Spleen (tissue), 11 donors: ENCODE measurements at regions not wholly inside any gene's neighbourhood (a gene's known extent, or its start where the extent isn't known, plus 50 kb on each side); places are given as distances from the start of the nearest gene placed in this dataset.

Source experiments
- DNase-seq: peaks from one replicate; pipeline ENCODE4 v3.0.0-alpha.2; 2020
- H3K27ac ChIP-seq, 8 donors: fragments of 200-600 bp; sonication (generic) in 7 of 8; 1 replicate in 4 of 8; 2 replicates in 4 of 8; pipeline versions ENCODE4 v1.5.0 to v1.8.0; 2016 to 2021; ENCODE audit warnings: inconsistent platforms in 4 of 8, mild to moderate bottlenecking in 4 of 8, moderate library complexity in 1 of 8
- H3K27me3 ChIP-seq, 7 donors: fragments of 200-600 bp; sonication (generic) in 6 of 7; replicated peaks in 1 of 7; 1 replicate in 4 of 7; 2 replicates in 3 of 7; pipeline versions ENCODE4 v1.5.0 to v1.8.0; 2016 to 2021; ENCODE audit warnings: inconsistent platforms in 3 of 7, mild to moderate bottlenecking in 1 of 7
- H3K36me3 ChIP-seq, 6 donors: fragments of 200-600 bp; sonication (generic) in 5 of 6; 1 replicate in 4 of 6; 2 replicates in 2 of 6; pipeline versions ENCODE4 v1.5.0 to v1.8.0; 2016 to 2021; ENCODE audit warnings: inconsistent platforms in 2 of 6
- H3K4me1 ChIP-seq, 6 donors: fragments of 200-600 bp; sonication (generic) in 5 of 6; 1 replicate in 3 of 6; 2 replicates in 3 of 6; pipeline versions ENCODE4 v1.5.0 to v1.8.0; 2016 to 2021; ENCODE audit warnings: inconsistent platforms in 3 of 6
- H3K4me3 ChIP-seq, 8 donors: fragments of 200-600 bp; sonication (generic) in 7 of 8; 1 replicate in 4 of 8; 2 replicates in 4 of 8; pipeline versions ENCODE4 v1.5.0 to v1.8.0; 2016 to 2021; ENCODE audit warnings: inconsistent platforms in 4 of 8, mild to moderate bottlenecking in 4 of 8, moderate library complexity in 2 of 8
- H3K9me3 ChIP-seq, 8 donors: fragments of 200-600 bp; sonication (generic) in 7 of 8; 1 replicate in 4 of 8; 2 replicates in 4 of 8; pipeline versions ENCODE4 v1.5.0 to v1.8.0; 2016 to 2021; ENCODE audit warnings: inconsistent platforms in 4 of 8
- CTCF ChIP-seq, 11 experiments: fragments of 200-600 bp in 7 of 11; fragments of 450-650 bp in 4 of 11; sonication (generic) in 4 of 11; IDR thresholded peaks in 8 of 11; conservative IDR thresholded peaks in 3 of 11; 1 replicate in 7 of 11; 2 replicates in 4 of 11; pipeline versions ENCODE4 v1.4.0 to v1.8.0; 2016 to 2021; ENCODE audit warnings: antibody characterized with exemption in 11 of 11, inconsistent platforms in 4 of 11, mild to moderate bottlenecking in 1 of 11
- POLR2A ChIP-seq, 3 donors: fragments of 450-650 bp; IDR thresholded peaks; one replicate each; pipeline ENCODE4 v1.5.1; 2017; ENCODE audit warnings: antibody characterized with exemption in 3 of 3, mild to moderate bottlenecking in 1 of 3
- POLR2AphosphoS5 ChIP-seq, 3 donors: sonication (generic); formaldehyde crosslinking; IDR thresholded peaks; one replicate each; pipeline ENCODE4 v1.5.1; 2017; ENCODE audit warnings: antibody characterized with exemption in 3 of 3
- WGBS, 5 donors: extraction: QIAGEN DNeasy Blood & Tissue Kit in 3 of 5; methylation state at CpG; one replicate each; pipeline versions ENCODE4 v1.1.5 to v1.1.7; 2013 to 2018; 5-methylcytosine and 5-hydroxymethylcytosine counted together
- intact Hi-C: fragments of 100-400 bp; cut with DNase I; formaldehyde crosslinking; loops from one replicate; pipeline ENCODE4 v1.15.0; 2023; ENCODE audit warnings: low total_unique reads
- donor health status: healthy with polysubstance abuse.
- donor health status: DM: no; HTN: no; CAD: no; lungs with moderate emphysema.
- donor health status: DM: no; HTN: no; CAD: no.
- donor health status: Bipolar disorder and iron deficiency.
- donor health status: healthy.
- donor health status: DM: no; HTN: no; CAD: no.
- donor health status: DM: yes; HTN: yes; CAD: no.

- Histone ChIP-seq H3K4me3 (no peak overlapping the region), H3K4me1 (peaks cover 0 to 26% (median 3%) of the 10 kb centered on the region in 6 donors), H3K27me3 (peaks cover 0 to 18% (median 0%) of the 10 kb centered on the region in 7 donors), H3K36me3 (no peaks in the 10 kb centered on the region), H3K27ac (no peak overlapping the region), H3K9me3 (no peaks in the 10 kb centered on the region)
- WGBS, 5 donors: 88 to 94% (median 90%) methylated on average over 1 of the region's 1 CpG
- TF ChIP-seq CTCF (IDR thresholded peaks at IDR 0.05 in 8 of 11, conservative IDR thresholded peaks at IDR 0.05 in 3 of 11): no peak
- no peak for TF ChIP-seq POLR2AphosphoS5 (IDR thresholded peaks at IDR 0.05)
- no peak for TF ChIP-seq POLR2A (IDR thresholded peaks at IDR 0.05)
- DNase-seq: no peak
- intact Hi-C loops: no loop called here
Measured at GRCh38 chr16:48044117-48044516, 111.7 kb downstream of the ABCC12 start.

- TF ChIP-seq POLR2AphosphoS5 (IDR thresholded peaks at IDR 0.05) (no peak), POLR2A (IDR thresholded peaks at IDR 0.05) (no peak), CTCF (IDR thresholded peaks at IDR 0.05 in 8 of 11, conservative IDR thresholded peaks at IDR 0.05 in 3 of 11) (no peak)
- no peak for DNase-seq
- H3K27me3 ChIP-seq: peaks cover 0 to 11% (median 0%) of the 10 kb centered on the region in 7 donors
- peaks cover 0 to 15% (median 3%) of the 10 kb centered on the region in 6 donors for H3K4me1 ChIP-seq
- no peaks in the 10 kb centered on the region for H3K36me3 ChIP-seq
- 54 to 65% (median 62%) methylated on average over 10 of the region's 10 CpGs for WGBS, 5 donors
- no peaks in the 10 kb centered on the region for H3K9me3 ChIP-seq
- no peak overlapping the region for H3K4me3 ChIP-seq
- intact Hi-C loops: no loop called here
- H3K27ac ChIP-seq: peak overlapping the region in 6 of 8 donors; percentile 0 to 58 (median 26)
Measured at GRCh38 chr16:48041981-48042421, 113.8 kb downstream of the ABCC12 start.

GRCh38 chr16:48035142-48035541 lies 120.7 kb downstream of the ABCC12 start:
- intact Hi-C loops: no loop called here
- Histone ChIP-seq H3K9me3 (peaks cover 0 to 7% (median 2%) of the 10 kb centered on the region in 8 donors), H3K4me1 (peaks cover 0 to 2% (median 0%) of the 10 kb centered on the region in 6 donors), H3K27me3 (no peaks in the 10 kb centered on the region), H3K4me3 (no peak overlapping the region), H3K27ac (no peak overlapping the region), H3K36me3 (no peaks in the 10 kb centered on the region)
- 59 to 89% (median 63%) methylated on average over 4 of the region's 4 CpGs for WGBS, 5 donors
- no peak for TF ChIP-seq CTCF (IDR thresholded peaks at IDR 0.05 in 8 of 11, conservative IDR thresholded peaks at IDR 0.05 in 3 of 11)
- TF ChIP-seq POLR2A (IDR thresholded peaks at IDR 0.05): no peak
- no peak for TF ChIP-seq POLR2AphosphoS5 (IDR thresholded peaks at IDR 0.05)
- no peak for DNase-seq

GRCh38 chr16:48030926-48031325 lies 124.9 kb downstream of the ABCC12 start:
- no peak for DNase-seq
- H3K27ac ChIP-seq: no peak overlapping the region
- H3K27me3 ChIP-seq: no peaks in the 10 kb centered on the region
- peaks cover 0 to 7% (median 2%) of the 10 kb centered on the region in 8 donors for H3K9me3 ChIP-seq
- H3K4me3 ChIP-seq: no peak overlapping the region
- TF ChIP-seq CTCF (IDR thresholded peaks at IDR 0.05 in 8 of 11, conservative IDR thresholded peaks at IDR 0.05 in 3 of 11) (no peak), POLR2AphosphoS5 (IDR thresholded peaks at IDR 0.05) (no peak), POLR2A (IDR thresholded peaks at IDR 0.05) (no peak)
- no peaks in the 10 kb centered on the region for H3K36me3 ChIP-seq
- 86 to 95% (median 91%) methylated on average over 6 of the region's 6 CpGs for whole genome bisulfite sequencing, 5 donors
- no peaks in the 10 kb centered on the region for H3K4me1 ChIP-seq
- intact Hi-C loops: no loop called here
